ENCODE measurements at regions not wholly inside any gene's neighbourhood (a gene's known extent, or its start where the extent isn't known, plus 50 kb on each side); places are given as distances from the start of the nearest gene placed in this dataset.

GRCh38 chr3:177783767-177784166, 586.5 kb upstream of the TBL1XR1 start:
- TF ChIP-seq SIN3A (IDR thresholded peaks at IDR 0.05; ENCODE audit: borderline replicate concordance, insufficient read depth, low read length) = no peak
- TF ChIP-seq POLR2AphosphoS5 (IDR thresholded peaks at IDR 0.05; ENCODE audit: low read depth, low read length) = no peak
- no peak for TF ChIP-seq REST (IDR thresholded peaks at IDR 0.05; ENCODE audit: insufficient read depth in 1 of 2, low read depth in 2 of 2, low read length in 2 of 2)
